Fibroblast of skin of right biceps (primary cell): ENCODE measurements at regions not wholly inside any gene's neighbourhood (a gene's known extent, or its start where the extent isn't known, plus 50 kb on each side); places are given as distances from the start of the nearest gene placed in this dataset.
"Not testable (repeated sequence)": the region's sequence is repeated elsewhere in the genome, so short reads cannot be mapped to it uniquely, and the experiment has no call there.

Source experiments
- DNase-seq: peaks from one replicate; pipeline ENCODE4 v3.0.0-alpha.2; 2013

DNA sequence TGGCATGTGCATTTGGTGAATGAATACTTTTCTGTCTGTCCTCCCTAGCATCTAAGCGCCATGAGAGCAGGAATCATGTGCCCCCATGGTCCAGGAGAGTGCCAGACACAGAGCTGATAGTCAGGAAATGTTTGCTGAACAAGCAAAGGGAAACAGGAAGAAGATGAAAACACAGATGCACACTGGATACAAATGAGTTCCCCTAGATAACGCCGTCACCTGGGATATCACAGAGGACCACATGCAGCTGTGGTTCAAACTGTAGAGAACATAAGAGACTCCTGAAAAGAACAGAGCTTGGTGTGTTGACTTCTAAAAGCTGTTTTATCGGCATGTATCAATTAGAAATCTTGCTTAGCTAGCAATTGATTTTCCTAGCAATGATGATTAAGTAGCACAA lies 293.7 kb downstream of the BTBD3 start:
- DNase-seq, result no peak

DNA sequence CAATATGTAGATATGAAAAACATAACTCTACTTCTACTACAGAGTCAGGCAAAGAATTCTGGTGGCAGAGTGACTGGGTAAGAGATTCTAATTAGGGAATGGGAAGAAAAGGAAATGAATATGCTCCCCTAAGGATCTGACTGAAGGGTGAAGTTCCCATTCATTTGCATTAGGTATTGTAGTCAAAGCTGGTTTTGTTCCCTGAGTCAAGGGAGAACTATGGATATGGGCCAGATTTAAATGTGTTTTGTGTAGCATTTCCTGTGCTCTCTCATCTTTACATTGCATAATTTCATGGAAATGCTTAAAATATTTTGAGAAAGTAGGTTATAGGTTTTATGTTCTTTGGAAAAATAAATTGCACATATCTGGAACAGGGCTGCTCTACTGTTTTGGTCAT lies 299.7 kb downstream of the BTBD3 start:
- peak; percentile 62 for DNase-seq

DNA sequence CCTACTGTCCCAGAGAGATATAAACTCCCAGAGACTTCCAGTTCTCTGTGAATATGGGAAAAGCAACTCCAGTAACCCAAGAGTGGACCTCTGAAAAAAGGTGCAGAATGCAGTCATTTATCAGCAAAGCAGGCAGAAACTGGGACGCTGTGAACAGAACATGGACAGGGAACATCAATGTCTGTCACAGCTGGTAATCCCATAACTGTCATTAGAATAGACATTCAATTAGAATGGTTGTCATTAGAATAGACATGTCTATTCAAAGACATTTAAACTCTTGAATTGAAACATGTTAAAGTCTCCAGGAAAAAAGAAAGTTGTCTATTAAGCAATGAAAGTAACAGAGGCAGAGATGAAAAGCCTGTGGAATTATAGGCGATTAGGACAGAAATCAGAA lies 302.1 kb downstream of the BTBD3 start:
- no peak for DNase-seq

DNA sequence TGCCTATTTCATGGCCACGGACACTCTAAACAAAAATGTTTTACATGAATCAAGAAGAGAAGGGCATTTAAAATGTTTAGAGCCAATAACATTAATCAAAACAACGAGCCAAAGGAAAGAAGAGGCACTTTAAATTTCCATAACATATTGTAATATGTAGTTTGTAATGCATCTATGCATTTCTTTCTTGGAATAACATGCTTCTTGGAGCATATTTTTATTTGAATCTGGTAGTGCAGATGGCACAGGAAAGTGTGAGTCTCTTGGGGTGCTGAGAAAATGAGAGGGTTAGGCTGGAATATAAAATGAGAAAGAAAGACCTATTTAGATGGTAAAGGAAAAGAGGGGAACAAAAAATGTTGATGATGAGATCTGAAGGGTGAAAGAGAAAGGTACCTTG lies 305.4 kb downstream of the BTBD3 start:
- DNase-seq, result no peak

DNA sequence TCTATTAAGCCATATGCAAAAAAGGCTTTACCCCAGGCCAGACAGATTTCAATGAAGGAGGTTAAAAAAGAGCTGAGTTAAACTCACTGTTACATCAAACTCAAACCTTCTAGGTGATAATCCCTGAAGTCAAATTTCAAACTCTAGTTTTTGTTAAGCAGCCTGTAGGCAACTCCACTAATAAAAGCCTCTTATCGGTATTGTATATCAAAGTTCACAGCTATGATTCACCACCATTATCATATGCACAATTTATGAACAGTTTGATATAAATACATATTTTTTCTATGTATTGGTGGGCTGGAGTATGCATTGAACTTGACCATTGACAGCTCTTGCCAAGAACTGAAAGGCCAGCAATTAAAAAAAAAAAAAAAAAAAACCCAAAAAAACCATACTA lies 308.2 kb downstream of the BTBD3 start:
- no peak for DNase-seq

DNA sequence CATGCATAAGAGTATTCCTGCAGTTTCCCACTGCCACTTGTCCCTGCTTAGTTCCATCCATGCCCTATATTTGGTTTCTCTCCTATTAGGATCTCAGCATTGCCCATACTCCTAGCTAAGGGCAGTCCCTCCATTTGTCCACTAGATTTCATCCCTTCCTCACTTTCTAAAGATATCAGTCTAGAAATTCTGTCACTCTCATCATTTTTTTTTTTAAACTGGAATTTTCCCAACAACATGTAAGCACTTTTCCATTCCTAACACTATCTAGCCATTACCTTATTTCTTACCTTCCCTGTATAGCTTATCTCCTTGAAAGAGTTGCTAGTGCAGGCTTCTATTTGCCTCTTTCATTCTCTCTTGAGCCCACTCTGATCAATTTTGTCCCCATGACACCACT lies 312.2 kb downstream of the BTBD3 start:
- DNase-seq, result no peak

DNA sequence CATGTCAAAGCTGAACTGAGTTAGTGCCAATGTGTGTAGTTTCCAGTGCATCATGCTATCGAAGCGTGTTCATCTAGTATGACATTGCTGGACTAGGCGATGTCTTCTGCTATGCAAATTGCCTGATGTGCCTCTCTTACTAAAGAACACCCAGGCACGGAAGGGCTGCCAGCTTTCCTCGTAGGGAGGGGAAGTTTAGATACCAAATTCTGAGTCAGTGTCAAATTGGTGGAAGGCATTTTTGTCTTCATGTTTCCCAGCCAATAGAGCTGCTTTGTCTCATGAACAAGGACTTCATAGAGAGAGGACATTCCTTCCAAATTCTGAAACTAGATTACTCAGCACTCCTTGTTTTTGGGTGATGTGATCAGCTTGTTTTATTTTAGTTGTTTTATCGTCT lies 320.1 kb downstream of the BTBD3 start:
- peak; percentile 75 for DNase-seq

DNA sequence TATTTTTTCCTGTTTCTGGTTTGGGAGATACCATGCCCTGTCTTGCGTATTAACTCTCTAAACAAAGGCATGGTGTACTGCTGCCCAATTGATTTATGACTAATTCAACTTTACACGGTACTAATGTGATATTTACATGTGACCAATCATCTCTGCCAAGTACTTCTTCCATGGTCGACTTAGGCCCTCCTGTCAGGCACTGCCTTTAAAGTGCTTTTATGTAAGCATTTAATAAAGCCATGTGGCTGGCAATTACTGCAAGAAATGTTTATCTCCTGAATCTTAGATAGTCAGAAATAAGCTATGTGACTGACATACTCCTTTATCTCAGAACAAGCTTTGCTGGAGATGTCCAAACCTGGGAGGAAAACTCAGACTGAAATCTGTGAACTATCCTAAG lies 323.4 kb downstream of the BTBD3 start:
- no peak for DNase-seq

DNA sequence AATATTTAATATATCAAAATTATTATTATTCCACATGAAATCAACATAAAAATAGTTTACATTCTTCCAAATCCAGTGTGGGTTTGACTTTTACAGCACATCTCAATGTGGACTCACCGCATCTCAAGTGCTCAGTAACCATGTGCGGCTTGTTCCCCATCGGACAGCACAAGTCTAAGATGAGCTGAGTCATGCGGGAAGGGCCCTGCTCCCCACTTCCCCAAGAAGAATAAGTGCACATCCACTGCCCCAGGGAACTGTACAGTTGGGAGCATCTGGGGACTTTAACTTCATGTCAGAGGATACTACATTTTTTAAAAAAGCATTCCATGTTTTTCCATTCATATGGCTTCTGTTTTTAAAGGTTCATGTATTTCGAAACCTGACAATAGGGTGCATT lies 325.6 kb downstream of the BTBD3 start:
- DNase-seq, result no peak

DNA sequence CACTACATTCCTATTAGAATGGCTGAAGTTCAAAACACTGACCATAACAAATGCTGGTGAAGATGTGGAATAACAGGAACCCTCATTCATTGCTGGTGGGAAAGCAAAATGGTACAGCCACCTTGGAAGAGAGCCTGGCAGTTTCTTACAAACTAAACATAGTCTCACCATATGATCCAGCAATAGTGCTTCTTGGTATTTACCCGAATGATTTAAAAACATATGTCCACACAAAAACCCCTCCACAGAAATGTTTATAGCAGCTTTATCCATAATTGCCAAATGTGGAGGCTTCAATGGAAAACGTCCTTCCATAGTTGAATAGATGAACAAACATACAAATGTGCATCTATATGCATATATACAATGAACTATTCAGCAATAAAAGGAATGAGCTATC lies 330.8 kb downstream of the BTBD3 start:
- DNase-seq, result no peak

DNA sequence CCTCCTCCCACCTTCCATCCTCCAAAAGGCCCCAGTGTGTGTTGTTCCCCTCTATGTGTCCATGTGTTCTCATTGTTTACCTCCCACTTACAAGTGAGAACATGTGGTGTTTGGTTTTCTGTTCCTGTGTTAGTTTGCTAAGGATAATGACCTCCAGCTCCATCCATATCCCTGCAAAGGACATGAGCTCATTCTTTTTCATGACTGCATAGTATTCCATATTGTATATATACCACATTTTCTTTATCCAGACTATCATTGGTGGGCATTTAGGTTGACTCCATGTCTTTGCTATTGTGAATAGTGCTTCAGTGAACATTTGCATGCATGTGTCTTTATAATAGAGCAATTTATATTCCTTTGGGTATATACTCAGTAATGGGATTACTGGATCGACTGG lies 333.0 kb downstream of the BTBD3 start:
- not testable (repeated sequence) for DNase-seq

DNA sequence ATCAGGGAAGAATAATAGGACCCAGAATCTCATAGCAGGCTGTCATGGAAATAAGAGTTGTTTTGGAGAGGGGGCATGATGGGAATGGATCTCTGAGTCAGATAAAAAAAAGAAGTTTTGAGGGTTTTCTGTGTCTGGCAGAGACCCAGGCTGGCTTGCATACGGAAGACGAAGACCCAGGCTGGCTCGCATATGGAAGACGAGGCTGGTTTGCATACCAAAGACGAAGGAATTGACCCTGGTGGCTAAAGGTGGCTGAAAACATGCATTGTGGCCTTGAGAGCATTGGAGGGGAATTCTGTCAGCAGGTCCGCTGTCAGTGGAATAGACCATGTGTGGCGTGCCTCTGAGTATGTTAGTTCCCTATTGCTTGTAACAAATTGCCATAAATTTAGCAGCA lies 335.1 kb downstream of the BTBD3 start:
- DNase-seq, result peak; percentile 55

DNA sequence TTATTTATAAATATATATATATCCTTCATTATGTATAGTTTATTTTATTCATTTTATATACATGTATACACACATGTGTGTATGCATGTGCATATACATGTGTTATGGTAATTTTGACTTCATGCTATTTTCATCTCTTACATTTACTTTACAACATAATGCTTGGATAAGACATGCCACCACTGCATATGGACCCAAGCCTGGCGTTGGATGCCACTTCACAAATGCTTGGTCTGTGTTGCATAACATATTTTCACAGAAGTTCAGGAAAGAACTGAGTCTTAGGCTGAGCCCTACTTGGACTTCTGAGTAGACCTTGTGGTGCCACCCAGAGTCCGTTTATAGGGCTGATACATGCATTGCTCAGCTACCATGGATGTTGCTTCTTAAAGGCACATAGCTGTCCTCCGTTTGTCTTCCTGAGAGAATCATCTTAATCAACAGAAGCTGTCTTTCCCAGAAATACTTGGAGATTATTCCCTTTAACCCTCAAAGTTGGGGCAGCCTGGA lies 337.8 kb downstream of the BTBD3 start:
- no peak for DNase-seq

DNA sequence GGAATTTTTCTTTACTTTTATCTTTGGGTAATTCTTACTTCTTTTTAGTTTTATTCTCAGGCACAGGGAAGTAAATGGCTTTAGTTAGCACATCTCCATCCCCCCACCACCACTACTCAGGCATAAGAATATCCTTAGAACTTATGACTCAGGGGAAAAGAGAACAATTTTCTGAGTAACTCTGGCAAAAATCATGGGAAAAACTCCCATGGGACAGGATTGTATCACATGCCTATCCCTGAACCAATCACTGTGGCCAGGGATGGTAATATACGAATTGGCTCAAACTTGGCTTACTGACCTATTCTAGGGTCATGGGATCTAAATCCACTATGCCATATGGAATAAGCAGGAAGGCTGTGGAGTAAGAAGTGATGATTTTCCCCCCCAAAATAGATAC lies 339.1 kb downstream of the BTBD3 start:
- peak; percentile 52 for DNase-seq

DNA sequence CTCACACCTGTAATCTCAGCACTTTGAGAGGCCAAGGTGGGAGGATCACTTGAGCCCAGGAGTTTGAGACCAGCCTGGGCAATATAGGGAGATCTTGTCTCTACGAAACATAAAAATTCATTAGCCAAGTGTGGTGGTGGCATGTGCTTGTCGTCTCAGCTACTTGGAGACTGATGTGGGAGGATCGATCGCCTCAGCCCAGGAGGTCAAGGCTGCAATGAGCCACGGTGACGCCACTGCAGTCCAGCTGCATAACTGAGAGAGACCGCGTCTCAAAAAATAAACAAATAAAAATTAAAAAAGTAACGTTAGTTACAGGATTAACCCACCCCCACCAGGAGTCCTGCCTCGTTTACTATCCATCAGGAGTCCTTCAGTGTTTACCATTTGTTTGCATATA lies 345.1 kb downstream of the BTBD3 start:
- DNase-seq, result no peak

DNA sequence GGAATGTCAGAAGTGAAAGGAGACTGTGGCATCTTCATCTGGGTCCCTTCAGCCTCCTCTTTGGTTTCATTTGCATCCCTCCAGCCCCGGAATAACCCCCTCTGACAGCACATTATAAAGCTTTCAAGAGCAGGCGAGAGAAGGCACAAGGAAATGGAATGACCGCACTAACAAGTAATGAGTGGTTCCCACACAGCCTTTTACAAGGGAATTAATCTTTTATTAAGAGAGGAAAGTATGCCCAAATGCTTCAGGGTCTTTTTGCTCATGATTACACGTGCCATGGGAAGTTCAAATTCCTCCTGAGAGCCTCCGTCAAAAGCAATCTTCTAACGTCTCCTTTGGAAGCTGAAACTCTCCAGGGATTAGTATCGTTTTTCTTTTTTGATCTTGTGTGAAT lies 347.0 kb downstream of the BTBD3 start:
- DNase-seq, result no peak

DNA sequence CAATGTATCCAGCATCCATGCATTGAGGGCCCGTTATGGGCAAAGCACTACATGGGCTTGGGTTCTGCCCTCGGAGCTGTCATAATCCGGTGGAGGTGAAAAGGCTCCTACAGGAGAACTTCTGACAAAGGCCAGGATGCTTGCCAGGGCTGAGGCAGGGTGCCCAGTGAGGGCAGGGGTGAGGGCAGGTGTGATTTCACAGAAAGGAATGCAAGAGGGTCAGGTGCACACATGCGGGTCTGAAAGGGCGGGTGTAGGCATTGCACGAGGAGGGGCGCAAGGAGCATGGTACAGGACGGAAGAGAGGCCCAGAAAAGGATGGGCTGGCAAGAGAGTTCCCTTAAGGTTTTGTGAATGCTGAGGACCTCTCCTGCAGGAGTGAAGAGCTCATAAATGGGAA lies 348.0 kb downstream of the BTBD3 start:
- DNase-seq, result no peak

DNA sequence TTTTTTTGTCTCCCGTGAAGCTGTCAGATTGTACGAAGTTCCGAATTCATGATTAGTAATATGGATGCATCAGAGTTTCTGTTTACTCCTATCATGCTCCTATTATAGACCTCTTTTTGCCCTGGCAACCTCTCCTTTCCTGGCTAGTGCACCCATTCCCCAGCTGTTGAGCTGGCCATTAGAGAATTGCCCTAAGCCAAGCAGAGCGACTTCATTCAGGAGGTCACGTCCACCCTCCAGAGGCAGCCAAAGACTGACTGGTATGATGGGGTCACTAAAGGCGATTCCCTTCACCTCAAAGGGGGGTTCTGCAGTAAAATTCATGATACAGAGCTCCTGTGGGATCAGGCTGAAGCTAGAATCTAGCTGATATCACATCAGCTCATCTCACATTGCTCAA lies 351.9 kb downstream of the BTBD3 start:
- no peak for DNase-seq

DNA sequence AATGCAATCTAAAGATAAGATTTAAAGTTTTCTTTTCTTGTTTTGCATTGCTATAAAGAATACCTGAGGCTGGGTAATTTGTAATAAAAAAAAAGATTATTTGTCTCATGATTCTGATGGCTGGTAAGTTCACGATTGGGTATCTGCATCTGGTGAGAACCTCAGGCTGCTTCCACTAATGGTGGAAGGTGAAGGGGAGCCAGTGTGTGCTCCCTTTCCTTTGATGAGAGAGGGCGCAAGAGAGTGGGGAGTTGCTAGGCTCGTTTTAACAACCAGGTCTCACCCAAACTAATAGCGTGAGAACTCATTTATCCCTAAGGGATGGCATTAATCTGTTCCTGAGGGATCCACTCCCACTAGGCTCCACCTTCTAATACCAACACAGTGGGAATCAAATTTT lies 353.2 kb downstream of the BTBD3 start:
- no peak for DNase-seq

DNA sequence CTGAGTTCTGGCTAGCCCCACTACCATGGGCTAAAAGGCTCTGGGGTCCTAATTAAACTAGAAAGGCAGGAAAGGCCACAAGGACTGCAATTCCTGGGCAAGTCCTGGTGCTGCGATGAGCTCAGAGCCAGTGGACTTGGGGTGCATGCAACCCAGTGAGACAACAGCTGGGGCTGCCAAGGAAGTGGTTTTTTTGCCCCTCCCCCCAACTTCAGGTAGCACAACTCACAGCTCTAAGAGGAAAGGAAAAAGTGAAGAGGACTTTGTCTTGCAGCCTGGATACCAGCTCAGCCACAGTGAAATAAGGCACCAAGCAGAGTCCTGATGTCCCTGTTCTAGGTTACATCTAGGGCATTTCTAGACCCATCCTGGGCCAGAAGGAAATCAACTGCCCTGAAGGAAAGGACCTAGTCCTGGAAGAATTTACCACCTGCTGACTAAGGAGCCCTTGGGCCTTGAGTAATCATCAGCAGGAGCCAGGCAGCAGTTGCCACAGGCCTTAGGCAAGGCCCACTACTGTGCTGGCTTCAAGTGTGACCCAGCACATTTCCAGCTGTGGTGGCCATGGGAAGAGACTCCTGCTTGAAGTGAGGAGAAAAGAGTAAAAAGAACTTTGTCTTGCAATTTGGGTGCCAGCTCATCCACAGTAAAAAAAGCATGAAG lies 358.4 kb downstream of the BTBD3 start:
- no peak for DNase-seq

DNA sequence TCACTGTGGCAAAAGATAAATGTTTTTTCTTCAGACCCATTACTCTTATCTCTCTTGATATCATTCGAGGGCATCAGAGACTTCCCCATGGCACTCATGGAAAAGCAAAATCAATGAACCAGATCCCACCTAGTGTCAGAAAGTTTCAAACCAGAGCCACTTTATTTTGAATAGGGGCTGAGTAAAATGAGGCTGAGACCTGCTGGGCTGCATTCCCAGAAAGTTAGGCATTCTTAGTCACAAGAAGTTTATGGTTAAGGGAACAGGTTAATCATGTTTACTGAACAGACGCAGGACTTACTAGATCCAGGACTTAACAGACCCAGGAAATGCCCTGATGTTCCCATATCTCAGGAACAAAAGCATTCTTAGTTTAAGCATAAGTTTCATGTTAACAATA lies 369.9 kb downstream of the BTBD3 start:
- DNase-seq, result no peak

DNA sequence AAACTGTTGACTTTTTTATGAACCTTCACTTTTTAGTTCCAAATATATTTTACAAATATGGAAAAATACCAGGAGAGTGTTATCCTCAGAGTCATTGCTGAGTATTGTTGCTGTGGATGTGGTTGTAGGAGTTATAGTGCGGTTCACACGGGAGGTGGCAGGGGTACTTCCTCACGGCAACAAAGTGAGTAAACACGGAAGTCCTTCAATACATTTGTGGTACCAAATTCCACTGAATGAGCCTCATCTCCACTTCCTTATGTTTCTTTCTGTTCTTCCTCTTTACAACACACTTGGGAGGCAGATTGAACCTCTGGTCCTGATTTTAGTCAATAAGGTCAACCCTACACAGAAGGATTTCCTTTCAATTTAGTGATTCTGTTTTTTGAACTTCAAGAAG lies 371.8 kb downstream of the BTBD3 start:
- DNase-seq, result no peak

DNA sequence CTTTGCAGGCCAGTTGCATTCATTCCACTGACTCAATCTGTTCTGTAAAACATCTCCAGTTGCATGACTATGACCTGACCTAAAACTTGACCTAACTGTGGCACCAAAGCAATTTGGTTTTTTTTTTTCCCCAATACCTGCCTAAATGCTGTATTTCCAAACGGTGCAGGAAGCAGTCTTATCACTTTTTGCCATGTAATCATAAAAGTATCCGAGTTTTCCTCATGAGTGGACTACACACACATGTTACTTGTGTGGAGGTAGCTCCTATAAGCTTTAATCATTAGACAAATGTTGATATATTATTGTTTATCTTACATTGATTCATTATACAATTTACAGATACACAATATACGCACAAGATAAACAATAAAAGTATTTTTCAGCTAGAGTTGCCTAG lies 373.7 kb downstream of the BTBD3 start:
- no peak for DNase-seq

DNA sequence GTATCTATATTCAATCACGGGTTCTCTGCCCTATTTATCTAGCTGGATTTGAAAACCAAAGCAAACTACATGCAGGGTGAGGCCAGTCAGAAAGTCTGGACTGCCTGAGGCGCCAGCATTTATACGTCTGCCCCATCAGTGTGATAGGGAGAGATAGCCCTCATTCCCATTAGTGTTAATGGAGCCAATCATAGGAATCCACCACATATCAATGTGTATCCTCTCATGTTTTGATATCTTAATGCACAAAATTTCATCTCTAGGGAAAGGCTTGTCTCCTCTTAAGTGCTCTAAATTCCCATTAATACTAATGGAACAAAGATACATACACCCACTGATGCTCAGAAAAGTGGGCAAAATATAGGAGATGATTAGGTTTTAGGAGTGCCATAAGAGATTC lies 376.2 kb downstream of the BTBD3 start:
- no peak for DNase-seq

DNA sequence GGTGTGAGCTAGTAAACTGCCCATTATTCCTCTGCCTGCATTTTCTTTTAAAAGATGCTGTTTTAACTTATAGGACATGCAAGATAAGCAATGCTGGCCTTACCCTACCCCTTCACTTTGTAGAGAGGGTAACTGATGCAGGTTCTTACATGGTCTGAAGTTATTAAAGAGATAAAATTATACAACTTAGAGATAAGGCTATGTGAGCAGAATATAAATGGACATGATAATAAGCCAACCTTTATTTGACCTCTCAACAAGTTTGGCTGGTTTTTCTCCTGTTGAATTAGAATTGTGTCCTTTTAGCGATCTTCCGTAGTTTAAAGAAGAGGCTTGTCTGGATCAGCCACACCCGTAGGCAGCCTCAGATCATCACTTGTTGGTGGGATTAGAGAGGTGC lies 377.0 kb downstream of the BTBD3 start:
- DNase-seq, result no peak
